KMS-11 (cell line): ENCODE measurements at regions not wholly inside any gene's neighbourhood (a gene's known extent, or its start where the extent isn't known, plus 50 kb on each side); places are given as distances from the start of the nearest gene placed in this dataset.

Experiments
- H2AFZ ChIP-seq: fragments of 200-600 bp; sonication (generic); 2 replicates; pipeline ENCODE4 v1.6.1; 2016; ENCODE audit warnings: antibody characterized with exemption, mixed run types, low read depth
- H3K27ac ChIP-seq: fragments of 200-600 bp; sonication (generic); 2 replicates; pipeline ENCODE4 v1.6.1; 2016; ENCODE audit warnings: mild to moderate bottlenecking, mixed run types
- H3K27me3 ChIP-seq: fragments of 200-600 bp; sonication (generic); 2 replicates; pipeline ENCODE4 v1.6.1; 2017; ENCODE audit warnings: mild to moderate bottlenecking, low read depth, mixed run types, moderate library complexity; ENCODE audit not compliant: insufficient read depth
- H3K36me3 ChIP-seq: fragments of 200-600 bp; sonication (generic); 2 replicates; pipeline ENCODE4 v1.6.1; 2017; ENCODE audit warnings: mild to moderate bottlenecking, mixed run types; ENCODE audit not compliant: insufficient read depth
- H3K4me1 ChIP-seq: fragments of 200-600 bp; sonication (generic); 2 replicates; pipeline ENCODE4 v1.6.1; 2016; ENCODE audit warnings: mild to moderate bottlenecking, low read depth, mixed run types; ENCODE audit not compliant: poor library complexity, severe bottlenecking
- H3K4me2 ChIP-seq: fragments of 200-600 bp; sonication (generic); 2 replicates; pipeline ENCODE4 v1.7.0; 2016; ENCODE audit warnings: mild to moderate bottlenecking, mixed run types
- H3K4me3 ChIP-seq: fragments of 200-600 bp; sonication (generic); IDR thresholded peaks from 2 replicates; pipeline ENCODE4 v1.6.1; 2017; ENCODE audit warnings: low read depth, low read length, mixed read lengths; ENCODE audit not compliant: insufficient read depth
- H3K79me2 ChIP-seq: fragments of 200-600 bp; sonication (generic); 2 replicates; pipeline ENCODE4 v1.6.1; 2016; ENCODE audit warnings: low read depth, mixed run types; ENCODE audit not compliant: insufficient read depth
- H3K9ac ChIP-seq: fragments of 200-600 bp; sonication (generic); 2 replicates; pipeline ENCODE4 v1.6.1; 2016; ENCODE audit warnings: mild to moderate bottlenecking, mixed run types
- H4K20me1 ChIP-seq: fragments of 200-600 bp; sonication (generic); 2 replicates; pipeline ENCODE4 v1.6.1; 2016; ENCODE audit warnings: mild to moderate bottlenecking, mixed run types; ENCODE audit not compliant: insufficient read depth
- CTCF ChIP-seq: fragments of 200-600 bp; sonication (generic); conservative IDR thresholded peaks from 2 replicates; pipeline ENCODE4 v1.6.1; 2017; ENCODE audit warnings: low read depth, mild to moderate bottlenecking, antibody characterized with exemption, low read length, moderate library complexity, mixed read lengths

DNA sequence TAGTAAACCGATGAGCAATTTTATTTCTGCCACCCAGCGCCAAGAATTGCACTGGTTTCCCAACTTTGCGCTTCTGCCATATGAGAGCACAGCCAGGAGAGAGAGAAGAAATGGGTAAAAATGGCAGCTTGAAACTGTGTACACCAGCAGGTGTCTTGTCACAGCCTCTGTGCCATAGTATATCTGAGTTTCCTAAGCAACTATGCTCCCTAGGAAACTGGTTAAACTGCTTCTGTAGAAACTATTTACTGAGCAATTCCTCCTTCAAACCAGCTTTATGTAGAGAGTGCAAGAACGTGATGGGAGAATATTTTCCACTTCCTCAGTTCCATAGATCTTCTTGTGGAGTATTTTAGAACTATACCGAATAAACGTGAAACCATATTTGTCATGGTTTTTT lies 1361.3 kb downstream of the PCDH9 start:
- Histone ChIP-seq H3K27me3 (no peaks in the 10 kb centered on the region), H3K4me3 (no peak overlapping the region), H3K4me1 (no peaks in the 10 kb centered on the region), H2AFZ (no peak overlapping the region), H4K20me1 (no peaks in the 10 kb centered on the region), H3K4me2 (no peak overlapping the region), H3K36me3 (no peaks in the 10 kb centered on the region), H3K79me2 (no peaks in the 10 kb centered on the region), H3K27ac (no peak overlapping the region), H3K9ac (no peak overlapping the region)
- TF ChIP-seq CTCF: no peak

GRCh38 chr13:65868099-65868498 lies 1362.0 kb downstream of the PCDH9 start:
- Histone ChIP-seq H3K4me3 (no peak overlapping the region), H3K36me3 (no peaks in the 10 kb centered on the region), H3K4me2 (no peak overlapping the region), H3K9ac (no peak overlapping the region), H2AFZ (no peak overlapping the region), H4K20me1 (no peaks in the 10 kb centered on the region), H3K27ac (no peak overlapping the region), H3K79me2 (no peaks in the 10 kb centered on the region), H3K27me3 (no peaks in the 10 kb centered on the region), H3K4me1 (no peaks in the 10 kb centered on the region)
- TF ChIP-seq CTCF: no peak

DNA sequence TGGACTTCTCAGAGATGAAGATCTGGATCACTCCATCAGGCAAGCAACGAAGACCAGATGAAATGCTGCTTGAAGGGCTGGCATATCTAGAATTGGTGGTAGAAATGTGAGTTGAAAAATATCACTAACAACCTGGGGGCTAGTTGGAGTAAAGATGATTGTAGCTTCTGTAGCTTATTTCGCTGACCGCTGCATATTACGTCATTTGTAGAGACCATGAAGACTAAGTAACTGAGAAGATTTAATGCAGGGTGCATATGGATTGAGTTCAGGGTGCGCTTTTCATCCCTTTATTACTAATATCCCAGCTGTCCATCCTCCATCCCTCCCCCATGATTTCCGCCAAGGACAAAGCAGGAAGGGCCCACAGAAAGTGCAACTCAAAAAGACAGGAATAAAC lies 1364.0 kb downstream of the PCDH9 start:
- Histone ChIP-seq H4K20me1 (no peaks in the 10 kb centered on the region), H3K36me3 (no peaks in the 10 kb centered on the region)

GRCh38 chr13:65865206-65865605 lies 1364.9 kb downstream of the PCDH9 start:
- H3K9ac ChIP-seq: no peak overlapping the region
- no peak overlapping the region for H3K4me3 ChIP-seq
- no peaks in the 10 kb centered on the region for H3K36me3 ChIP-seq
- no peaks in the 10 kb centered on the region for H4K20me1 ChIP-seq
- TF ChIP-seq CTCF: no peak
- no peak overlapping the region for H3K27ac ChIP-seq
- H3K4me2 ChIP-seq: no peak overlapping the region
- no peaks in the 10 kb centered on the region for H3K79me2 ChIP-seq
- H3K4me1 ChIP-seq: no peaks in the 10 kb centered on the region
- no peaks in the 10 kb centered on the region for H3K27me3 ChIP-seq
- H2AFZ ChIP-seq: no peak overlapping the region

More for the DNA sequence above, 1364.0 kb downstream of the PCDH9 start:
- H3K4me3 ChIP-seq: no peak overlapping the region
- TF ChIP-seq CTCF: no peak
- no peaks in the 10 kb centered on the region for H3K4me1 ChIP-seq
- no peak overlapping the region for H3K9ac ChIP-seq
- no peak overlapping the region for H3K4me2 ChIP-seq
- H3K79me2 ChIP-seq: no peaks in the 10 kb centered on the region
- H3K27ac ChIP-seq: no peak overlapping the region
- no peak overlapping the region for H2AFZ ChIP-seq
- no peaks in the 10 kb centered on the region for H3K27me3 ChIP-seq
